Caco-2 (cell line): ENCODE measurements at regions not wholly inside any gene's neighbourhood (a gene's known extent, or its start where the extent isn't known, plus 50 kb on each side); places are given as distances from the start of the nearest gene placed in this dataset.

Source experiments
- BruUV-seq: library from RNA; stranded (reverse); fragments of 400-500 nt; replicated peaks from 2 replicates; lab custom pipeline; 2021; lab: Mats Ljungman, UMichigan
- CTCF ChIA-PET: fragments of 300-600 bp; sonication (Branson Sonifier 250); formaldehyde crosslinking; loops from one replicate; lab custom pipeline; 2022; ENCODE audit warnings: antibody characterized with exemption; lab: Charles Lee
- POLR2A ChIA-PET: fragments of 300-600 bp; sonication (Branson Sonifier 250); formaldehyde crosslinking; loops from one replicate; lab custom pipeline; 2022; ENCODE audit warnings: antibody characterized with exemption; lab: Charles Lee
- DNase-seq, 2 experiments: peaks; one replicate each; pipeline versions ENCODE4 v3.0.0 to v3.0.0-alpha.2; 2020 to 2022
- H3K27me3 ChIP-seq: replicated peaks from 2 replicates; pipeline ENCODE4 v1.6.0; 2011; ENCODE audit warnings: low read length; ENCODE audit not compliant: control insufficient read depth, insufficient read depth
- H3K36me3 ChIP-seq: 2 replicates; pipeline ENCODE4 v1.5.1; 2011; ENCODE audit warnings: low read length; ENCODE audit not compliant: control insufficient read depth, insufficient read depth
- H3K4me1 ChIP-seq: fragments of 250-450 bp; sonication (Bioruptor Pico); 2 replicates; pipeline ENCODE4 v1.5.1; 2020; ENCODE audit warnings: mild to moderate bottlenecking
- H3K4me3 ChIP-seq: 2 replicates; pipeline ENCODE4 v1.5.1; 2011; ENCODE audit warnings: low read depth, mild to moderate bottlenecking, control low read depth, low read length
- H3K9me3 ChIP-seq: fragments of 250-450 bp; sonication (Bioruptor Pico); 2 replicates; pipeline ENCODE4 v1.5.1; 2020; ENCODE audit warnings: mild to moderate bottlenecking, moderate library complexity
- H3K27ac Mint-ChIP-seq: one replicate; pipeline ENCODE4 v1.8.0; 2022; ENCODE audit warnings: mixed read lengths; ENCODE audit not compliant: unreplicated experiment
- H3K27me3 Mint-ChIP-seq: one replicate; pipeline ENCODE4 v1.8.0; 2022; ENCODE audit warnings: mixed read lengths; ENCODE audit not compliant: insufficient read depth, unreplicated experiment
- H3K36me3 Mint-ChIP-seq: one replicate; pipeline ENCODE4 v1.8.0; 2022; ENCODE audit warnings: mild to moderate bottlenecking, mixed read lengths; ENCODE audit not compliant: insufficient read depth, unreplicated experiment
- H3K4me1 Mint-ChIP-seq: one replicate; pipeline ENCODE4 v1.8.0; 2022; ENCODE audit warnings: low read depth, mixed read lengths; ENCODE audit not compliant: unreplicated experiment
- H3K4me3 Mint-ChIP-seq: one replicate; pipeline ENCODE4 v1.8.0; 2022; ENCODE audit warnings: mild to moderate bottlenecking, moderate library complexity, mixed read lengths; ENCODE audit not compliant: unreplicated experiment
- H3K9me3 Mint-ChIP-seq: one replicate; pipeline ENCODE4 v1.8.0; 2022; ENCODE audit warnings: mixed read lengths; ENCODE audit not compliant: unreplicated experiment
- intact Hi-C: fragments of 100-400 bp; cut with micrococcal nuclease; formaldehyde crosslinking; loops from one replicate; pipeline ENCODE4 v1.10.0; 2022; ENCODE audit not compliant: unreplicated experiment
- TF ChIP-seq, protein P1 (sequence below), 2 experiments: fragments of 200-600 bp in 1 of 2; IDR thresholded peaks; 1 replicate in 1 of 2; 2 replicates in 1 of 2; pipeline versions ENCODE4 v1.5.1 to v1.8.0; 2011 to 2022; ENCODE audit warnings: antibody characterized with exemption in 1 of 2, control low read depth in 1 of 2, inconsistent platforms in 1 of 2, low read depth in 1 of 2, low read length in 1 of 2, mild to moderate bottlenecking in 1 of 2, moderate library complexity in 1 of 2; ENCODE audit not compliant: insufficient read depth in 1 of 2, severe bottlenecking in 1 of 2, unreplicated experiment in 1 of 2

DNA sequence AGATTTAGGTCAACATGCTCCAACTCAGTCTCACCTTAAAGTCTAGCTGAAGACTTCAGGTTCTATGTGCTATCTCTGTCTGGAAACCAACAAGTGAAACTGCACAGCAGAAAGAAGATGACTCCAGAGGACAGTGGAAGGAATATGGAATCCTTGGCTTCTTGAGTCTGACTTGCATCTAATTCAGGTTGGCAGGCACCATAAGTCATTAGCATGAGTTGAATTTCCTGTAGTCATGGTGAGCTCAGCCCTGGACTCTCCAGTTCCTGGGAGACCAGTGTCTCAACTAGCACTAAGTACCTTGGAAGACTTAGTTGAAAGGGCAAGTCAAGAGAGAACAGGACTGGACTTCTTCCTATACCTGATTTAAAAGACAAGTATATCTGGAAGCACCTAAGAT is 129.7 kb downstream of the DTWD1 start:
- ChIA-PET POLR2A (no interaction called here), CTCF (interaction anchor here (0.6 kb wide), 1 partner anchor 57 kb away, joined by 3 read pairs; no protein-coding TSS in a partner anchor)
- DNase-seq, result no peak
- no peaks in the 10 kb centered on the region for H3K9me3 ChIP-seq
- TF ChIP-seq, protein P1, sequence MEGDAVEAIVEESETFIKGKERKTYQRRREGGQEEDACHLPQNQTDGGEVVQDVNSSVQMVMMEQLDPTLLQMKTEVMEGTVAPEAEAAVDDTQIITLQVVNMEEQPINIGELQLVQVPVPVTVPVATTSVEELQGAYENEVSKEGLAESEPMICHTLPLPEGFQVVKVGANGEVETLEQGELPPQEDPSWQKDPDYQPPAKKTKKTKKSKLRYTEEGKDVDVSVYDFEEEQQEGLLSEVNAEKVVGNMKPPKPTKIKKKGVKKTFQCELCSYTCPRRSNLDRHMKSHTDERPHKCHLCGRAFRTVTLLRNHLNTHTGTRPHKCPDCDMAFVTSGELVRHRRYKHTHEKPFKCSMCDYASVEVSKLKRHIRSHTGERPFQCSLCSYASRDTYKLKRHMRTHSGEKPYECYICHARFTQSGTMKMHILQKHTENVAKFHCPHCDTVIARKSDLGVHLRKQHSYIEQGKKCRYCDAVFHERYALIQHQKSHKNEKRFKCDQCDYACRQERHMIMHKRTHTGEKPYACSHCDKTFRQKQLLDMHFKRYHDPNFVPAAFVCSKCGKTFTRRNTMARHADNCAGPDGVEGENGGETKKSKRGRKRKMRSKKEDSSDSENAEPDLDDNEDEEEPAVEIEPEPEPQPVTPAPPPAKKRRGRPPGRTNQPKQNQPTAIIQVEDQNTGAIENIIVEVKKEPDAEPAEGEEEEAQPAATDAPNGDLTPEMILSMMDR (IDR thresholded peaks at IDR 0.05; ENCODE audit: insufficient read depth in 1 of 2, low read depth in 1 of 2, low read length in 1 of 2, severe bottlenecking in 1 of 2, unreplicated experiment in 1 of 2), result no peak
- no peaks in the 10 kb centered on the region for H3K4me1 ChIP-seq
- H3K36me3 ChIP-seq, result no peaks in the 10 kb centered on the region
- intact Hi-C loops, result no loop called here
- H3K27me3 ChIP-seq, result no peaks in the 10 kb centered on the region
- H3K4me1 Mint-ChIP-seq, result peaks cover 6% of the 10 kb centered on the region
- no TSS peak for BruUV-seq
- no peaks in the 10 kb centered on the region for H3K36me3 Mint-ChIP-seq
- H3K27me3 Mint-ChIP-seq, result no peaks in the 10 kb centered on the region
- H3K9me3 Mint-ChIP-seq, result no peaks in the 10 kb centered on the region
- H3K27ac Mint-ChIP-seq, result no peak overlapping the region
- no peak overlapping the region for H3K4me3 Mint-ChIP-seq
- no peak overlapping the region for H3K4me3 ChIP-seq

DNA sequence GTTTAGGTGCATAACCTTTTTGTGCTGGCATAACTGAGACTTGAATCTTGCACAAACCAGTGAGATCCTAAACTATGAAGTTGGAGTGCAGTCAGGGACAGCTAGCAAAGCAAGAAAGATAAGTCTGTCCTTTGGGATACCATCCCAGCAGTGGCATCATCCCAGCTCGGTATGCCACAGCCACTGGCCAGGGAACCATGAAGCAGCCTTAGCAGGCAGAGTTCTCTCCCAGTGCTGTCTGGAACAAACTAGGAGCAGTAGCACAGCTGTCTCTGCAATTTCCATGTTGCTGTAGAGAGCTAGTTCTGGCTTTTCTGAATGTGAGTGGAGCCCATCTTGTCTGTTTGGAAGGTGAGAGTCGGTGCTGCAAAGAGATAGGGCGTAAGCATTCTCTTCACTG is 130.3 kb downstream of the DTWD1 start:
- no TSS peak for BruUV-seq
- intact Hi-C loops, result no loop called here
- no peaks in the 10 kb centered on the region for H3K9me3 ChIP-seq
- no peak for DNase-seq
- ChIA-PET CTCF (interaction anchor here (0.6 kb wide), 1 partner anchor 57 kb away, joined by 3 read pairs; no protein-coding TSS in a partner anchor), POLR2A (no interaction called here)
- TF ChIP-seq, protein P1 (IDR thresholded peaks at IDR 0.05; ENCODE audit: insufficient read depth in 1 of 2, low read depth in 1 of 2, low read length in 1 of 2, severe bottlenecking in 1 of 2, unreplicated experiment in 1 of 2), result no peak
- no peaks in the 10 kb centered on the region for H3K4me1 ChIP-seq
- Mint-ChIP-seq H3K36me3 (no peaks in the 10 kb centered on the region), H3K4me3 (no peak overlapping the region), H3K27me3 (no peaks in the 10 kb centered on the region), H3K27ac (no peak overlapping the region), H3K4me1 (peaks cover 6% of the 10 kb centered on the region), H3K9me3 (no peaks in the 10 kb centered on the region)
- no peaks in the 10 kb centered on the region for H3K36me3 ChIP-seq
- no peak overlapping the region for H3K4me3 ChIP-seq
- no peaks in the 10 kb centered on the region for H3K27me3 ChIP-seq

DNA sequence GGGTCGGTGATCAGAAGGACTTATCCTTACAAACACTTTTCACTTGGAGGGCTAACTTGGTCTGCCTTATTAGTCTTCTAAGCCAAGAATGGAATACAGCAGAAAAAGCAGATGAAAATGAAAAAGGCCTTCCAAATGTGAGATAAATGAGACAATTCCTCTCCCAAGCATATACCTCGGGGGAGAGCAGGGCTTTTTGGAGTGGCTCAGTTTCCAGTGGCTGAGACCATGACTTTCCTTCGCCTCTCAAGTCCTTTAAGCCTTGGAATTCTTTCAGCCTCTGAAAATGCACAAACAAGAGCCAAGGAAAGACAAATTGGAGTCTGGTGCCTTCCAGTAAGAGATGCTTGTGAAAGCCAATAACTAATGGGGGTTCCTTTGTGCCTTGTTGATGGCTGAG is 130.9 kb downstream of the DTWD1 start:
- Mint-ChIP-seq H3K9me3 (no peaks in the 10 kb centered on the region), H3K36me3 (no peaks in the 10 kb centered on the region), H3K27me3 (no peaks in the 10 kb centered on the region), H3K4me3 (no peak overlapping the region), H3K27ac (no peak overlapping the region), H3K4me1 (peaks cover 6% of the 10 kb centered on the region)
- no peak overlapping the region for H3K4me3 ChIP-seq
- intact Hi-C loops, result no loop called here
- BruUV-seq, result no TSS peak
- no peaks in the 10 kb centered on the region for H3K9me3 ChIP-seq
- CTCF ChIA-PET, result no interaction called here
- H3K4me1 ChIP-seq, result no peaks in the 10 kb centered on the region
- TF ChIP-seq, protein P1 (IDR thresholded peaks at IDR 0.05; ENCODE audit: insufficient read depth in 1 of 2, low read depth in 1 of 2, low read length in 1 of 2, severe bottlenecking in 1 of 2, unreplicated experiment in 1 of 2), result no peak
- no peaks in the 10 kb centered on the region for H3K36me3 ChIP-seq
- POLR2A ChIA-PET, result no interaction called here
- no peak for DNase-seq
- no peaks in the 10 kb centered on the region for H3K27me3 ChIP-seq
